Endothelial cell (in vitro differentiated cells): ENCODE measurements at regions not wholly inside any gene's neighbourhood (a gene's known extent, or its start where the extent isn't known, plus 50 kb on each side); places are given as distances from the start of the nearest gene placed in this dataset.

ENCODE experiments used
- DNase-seq: peaks from one replicate; pipeline ENCODE4 v3.0.0; 2021; ENCODE audit warnings: low spot score
- H3K27ac Mint-ChIP-seq: one replicate; pipeline ENCODE4 v1.8.0; 2021; ENCODE audit warnings: mixed read lengths, inconsistent platforms; ENCODE audit not compliant: unreplicated experiment
- H3K27me3 Mint-ChIP-seq: one replicate; pipeline ENCODE4 v1.8.0; 2021; ENCODE audit warnings: mild to moderate bottlenecking, moderate library complexity, mixed read lengths, inconsistent platforms; ENCODE audit not compliant: unreplicated experiment
- H3K36me3 Mint-ChIP-seq: one replicate; pipeline ENCODE4 v1.8.0; 2021; ENCODE audit warnings: mild to moderate bottlenecking, low read depth, mixed read lengths, inconsistent platforms; ENCODE audit not compliant: unreplicated experiment
- H3K4me1 Mint-ChIP-seq: one replicate; pipeline ENCODE4 v1.8.0; 2021; ENCODE audit warnings: mild to moderate bottlenecking, mixed read lengths, inconsistent platforms; ENCODE audit not compliant: unreplicated experiment
- H3K4me3 Mint-ChIP-seq: one replicate; pipeline ENCODE4 v1.8.0; 2021; ENCODE audit warnings: mild to moderate bottlenecking, mixed read lengths, inconsistent platforms; ENCODE audit not compliant: unreplicated experiment
- H3K9me3 Mint-ChIP-seq: one replicate; pipeline ENCODE4 v1.8.0; 2021; ENCODE audit warnings: mixed read lengths, inconsistent platforms; ENCODE audit not compliant: unreplicated experiment
- CTCF ChIP-seq: fragments of 200-600 bp; sonication (generic); IDR thresholded peaks from one replicate; pipeline ENCODE4 v1.5.0; 2021; ENCODE audit warnings: antibody characterized with exemption; ENCODE audit not compliant: unreplicated experiment

GRCh38 chr2:52395912-52396311, 1364.0 kb upstream of the NRXN1 start:
- Mint-ChIP-seq H3K4me1 (no peaks in the 10 kb centered on the region), H3K27ac (no peak overlapping the region), H3K27me3 (no peaks in the 10 kb centered on the region), H3K9me3 (no peaks in the 10 kb centered on the region), H3K4me3 (no peak overlapping the region), H3K36me3 (no peaks in the 10 kb centered on the region)
- no peak for TF ChIP-seq CTCF
- no peak for DNase-seq

- no peaks in the 10 kb centered on the region for H3K36me3 Mint-ChIP-seq
- DNase-seq = no peak
- H3K4me1 Mint-ChIP-seq = peaks cover 6% of the 10 kb centered on the region
- no peak overlapping the region for H3K4me3 Mint-ChIP-seq
- TF ChIP-seq CTCF = no peak
- H3K27ac Mint-ChIP-seq = no peak overlapping the region
- no peaks in the 10 kb centered on the region for H3K27me3 Mint-ChIP-seq
- no peaks in the 10 kb centered on the region for H3K9me3 Mint-ChIP-seq
Observed at GRCh38 chr2:52391621-52392020, 1359.7 kb upstream of the NRXN1 start.

GRCh38 chr2:52390651-52391050, 1358.7 kb upstream of the NRXN1 start:
- H3K4me3 Mint-ChIP-seq = no peak overlapping the region
- no peak overlapping the region for H3K27ac Mint-ChIP-seq
- no peaks in the 10 kb centered on the region for H3K36me3 Mint-ChIP-seq
- no peak for DNase-seq
- TF ChIP-seq CTCF = no peak
- H3K4me1 Mint-ChIP-seq = peaks cover 12% of the 10 kb centered on the region
- H3K27me3 Mint-ChIP-seq = no peaks in the 10 kb centered on the region
- H3K9me3 Mint-ChIP-seq = no peaks in the 10 kb centered on the region

GRCh38 chr2:52387937-52388590, 1356.1 kb upstream of the NRXN1 start:
- H3K27ac Mint-ChIP-seq = no peak overlapping the region
- DNase-seq = no peak
- peaks cover 12% of the 10 kb centered on the region for H3K4me1 Mint-ChIP-seq
- H3K27me3 Mint-ChIP-seq = no peaks in the 10 kb centered on the region
- no peaks in the 10 kb centered on the region for H3K9me3 Mint-ChIP-seq
- TF ChIP-seq CTCF = no peak
- H3K36me3 Mint-ChIP-seq = no peaks in the 10 kb centered on the region
- H3K4me3 Mint-ChIP-seq = no peak overlapping the region

GRCh38 chr2:52386433-52387030, 1354.6 kb upstream of the NRXN1 start:
- no peak overlapping the region for H3K27ac Mint-ChIP-seq
- no peak overlapping the region for H3K4me3 Mint-ChIP-seq
- no peaks in the 10 kb centered on the region for H3K9me3 Mint-ChIP-seq
- H3K4me1 Mint-ChIP-seq = peaks cover 12% of the 10 kb centered on the region
- DNase-seq = no peak
- TF ChIP-seq CTCF = no peak
- H3K27me3 Mint-ChIP-seq = no peaks in the 10 kb centered on the region
- no peaks in the 10 kb centered on the region for H3K36me3 Mint-ChIP-seq
